ENCODE measurements at regions not wholly inside any gene's neighbourhood (a gene's known extent, or its start where the extent isn't known, plus 50 kb on each side); places are given as distances from the start of the nearest gene placed in this dataset.
A peak's percentile ranks its signal among the peaks of the same experiment; 100 is the strongest.

- H3K4me1 ChIP-seq, result peaks cover 12% of the 10 kb centered on the region
- 80 to 84% methylated on average over 6 of the region's 6 CpGs for WGBS, 2 donors
- TF ChIP-seq CTCF (IDR thresholded peaks at IDR 0.05) (no peak), POLR2A (IDR thresholded peaks at IDR 0.05) (no peak)
- H3K4me3 ChIP-seq, result no peak overlapping the region
- no peak overlapping the region for H3K27ac ChIP-seq
- DNase-seq (no peak), ATAC-seq (no peak)
- intact Hi-C loops (cut with DNase I), result no loop called here
- H3K9me3 ChIP-seq, result no peaks in the 10 kb centered on the region
- no peaks in the 10 kb centered on the region for H3K27me3 ChIP-seq
- no peaks in the 10 kb centered on the region for H3K36me3 ChIP-seq (replicated peaks in 1 of 2; ENCODE audit: insufficient read depth in 1 of 2, low read depth in 2 of 2)
Measured at GRCh38 chr9:2257248-2257929, 242.2 kb downstream of the SMARCA2 start.

GRCh38 chr9:2260417-2261306 lies 245.5 kb downstream of the SMARCA2 start:
- intact Hi-C loops (cut with DNase I), result no loop called here

GRCh38 chr9:2261421-2262103 lies 246.4 kb downstream of the SMARCA2 start:
- 62 to 66% methylated on average over 4 of the region's 4 CpGs for WGBS, 2 donors
- DNase-seq (no peak), ATAC-seq (no peak)
- TF ChIP-seq CTCF (IDR thresholded peaks at IDR 0.05), result no peak
- TF ChIP-seq POLR2A (IDR thresholded peaks at IDR 0.05), result no peak
- Histone ChIP-seq H3K4me3 (no peak overlapping the region), H3K27me3 (no peaks in the 10 kb centered on the region), H3K9me3 (no peaks in the 10 kb centered on the region), H3K27ac (no peak overlapping the region), H3K36me3 (replicated peaks in 1 of 2; ENCODE audit: insufficient read depth in 1 of 2, low read depth in 2 of 2) (no peaks in the 10 kb centered on the region), H3K4me1 (peaks cover 12% of the 10 kb centered on the region)
- intact Hi-C loops (cut with DNase I), result no loop called here

More at GRCh38 chr9:2260417-2261306, 245.5 kb downstream of the SMARCA2 start:
- H3K27ac ChIP-seq, result no peak overlapping the region
- peaks cover 12% of the 10 kb centered on the region for H3K4me1 ChIP-seq
- no peaks in the 10 kb centered on the region for H3K36me3 ChIP-seq (replicated peaks in 1 of 2; ENCODE audit: insufficient read depth in 1 of 2, low read depth in 2 of 2)
- H3K9me3 ChIP-seq, result no peaks in the 10 kb centered on the region
- TF ChIP-seq POLR2A (IDR thresholded peaks at IDR 0.05), result no peak
- no peak for TF ChIP-seq CTCF (IDR thresholded peaks at IDR 0.05)
- ATAC-seq (peak; percentile 27), DNase-seq (peak in 3 of 4 donors; percentile 12 to 17 (median 13))
- 32 to 34% methylated on average over 3 of the region's 3 CpGs for WGBS, 2 donors
- no peaks in the 10 kb centered on the region for H3K27me3 ChIP-seq
- no peak overlapping the region for H3K4me3 ChIP-seq

- ATAC-seq (no peak), DNase-seq (no peak)
- H3K4me3 ChIP-seq, result no peak overlapping the region
- TF ChIP-seq CTCF (IDR thresholded peaks at IDR 0.05), result no peak
- TF ChIP-seq POLR2A (IDR thresholded peaks at IDR 0.05), result no peak
- H3K4me1 ChIP-seq, result peaks cover 12% of the 10 kb centered on the region
- no peak overlapping the region for H3K27ac ChIP-seq
- no peaks in the 10 kb centered on the region for H3K27me3 ChIP-seq
- no peaks in the 10 kb centered on the region for H3K9me3 ChIP-seq
- WGBS, 2 donors, result 79 to 80% methylated on average over 4 of the region's 4 CpGs
- H3K36me3 ChIP-seq (replicated peaks in 1 of 2; ENCODE audit: insufficient read depth in 1 of 2, low read depth in 2 of 2), result no peaks in the 10 kb centered on the region
- intact Hi-C loops (cut with DNase I), result no loop called here
Measured at GRCh38 chr9:2262386-2263071, 247.4 kb downstream of the SMARCA2 start.

All from body of pancreas (tissue), 4 donors.